ENCODE measurements at regions not wholly inside any gene's neighbourhood (a gene's known extent, or its start where the extent isn't known, plus 50 kb on each side); places are given as distances from the start of the nearest gene placed in this dataset.

DNA sequence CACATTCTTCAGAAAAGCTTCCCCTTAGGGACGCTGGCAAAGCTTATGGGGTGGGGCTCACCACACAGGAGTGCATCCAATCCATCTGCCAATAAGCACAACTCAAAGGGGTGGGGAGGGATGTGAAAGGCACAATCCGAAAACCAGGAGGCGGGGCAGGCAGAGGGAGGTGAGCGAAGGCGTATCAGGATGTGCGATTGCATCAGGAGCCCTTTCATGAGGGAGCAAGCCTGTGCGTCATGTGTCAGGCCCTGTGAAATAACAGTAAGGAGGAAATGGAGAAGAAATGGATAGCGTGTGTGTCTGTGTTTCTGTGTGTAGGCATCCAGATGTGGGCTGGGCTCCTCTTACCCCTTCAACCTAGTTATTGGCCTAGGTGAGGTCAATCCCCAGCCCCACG, 382.4 kb upstream of the CDH4 start:
- no peak for TF ChIP-seq EZH2 (IDR thresholded peaks at IDR 0.05; ENCODE audit: low read length, unreplicated experiment)
- TF ChIP-seq, protein P1, sequence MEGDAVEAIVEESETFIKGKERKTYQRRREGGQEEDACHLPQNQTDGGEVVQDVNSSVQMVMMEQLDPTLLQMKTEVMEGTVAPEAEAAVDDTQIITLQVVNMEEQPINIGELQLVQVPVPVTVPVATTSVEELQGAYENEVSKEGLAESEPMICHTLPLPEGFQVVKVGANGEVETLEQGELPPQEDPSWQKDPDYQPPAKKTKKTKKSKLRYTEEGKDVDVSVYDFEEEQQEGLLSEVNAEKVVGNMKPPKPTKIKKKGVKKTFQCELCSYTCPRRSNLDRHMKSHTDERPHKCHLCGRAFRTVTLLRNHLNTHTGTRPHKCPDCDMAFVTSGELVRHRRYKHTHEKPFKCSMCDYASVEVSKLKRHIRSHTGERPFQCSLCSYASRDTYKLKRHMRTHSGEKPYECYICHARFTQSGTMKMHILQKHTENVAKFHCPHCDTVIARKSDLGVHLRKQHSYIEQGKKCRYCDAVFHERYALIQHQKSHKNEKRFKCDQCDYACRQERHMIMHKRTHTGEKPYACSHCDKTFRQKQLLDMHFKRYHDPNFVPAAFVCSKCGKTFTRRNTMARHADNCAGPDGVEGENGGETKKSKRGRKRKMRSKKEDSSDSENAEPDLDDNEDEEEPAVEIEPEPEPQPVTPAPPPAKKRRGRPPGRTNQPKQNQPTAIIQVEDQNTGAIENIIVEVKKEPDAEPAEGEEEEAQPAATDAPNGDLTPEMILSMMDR (conservative IDR thresholded peaks at IDR 0.05; ENCODE audit: low read depth, low read length), result no peak
- no peak for TF ChIP-seq EZH2phosphoT487 (IDR thresholded peaks at IDR 0.05; ENCODE audit: borderline replicate concordance, low read length)
- Histone ChIP-seq H3K27me3 (ENCODE audit: low read length) (peaks cover 5% of the 10 kb centered on the region; the same call in 1 of the 2 replicates), H3K4me3 (ENCODE audit: low read length) (no peak overlapping the region), H2AFZ (ENCODE audit: low read length) (no peak overlapping the region), H3K9me3 (ENCODE audit: low read length) (0 out of 2 replicates have a peak, but pooled peaks cover 5% of the 10 kb centered on the region), H3K4me2 (ENCODE audit: low read length) (no peak overlapping the region), H4K20me1 (ENCODE audit: low read length) (no peaks in the 10 kb centered on the region), H3K9ac (ENCODE audit: low read length) (no peak overlapping the region), H3K4me1 (ENCODE audit: insufficient read depth, low read length) (no peaks in the 10 kb centered on the region), H3K27ac (ENCODE audit: low read length) (no peak overlapping the region), H3K79me2 (ENCODE audit: low read length) (no peaks in the 10 kb centered on the region), H3F3A (ENCODE audit: low read length, unreplicated experiment) (no peaks in the 10 kb centered on the region), H3K36me3 (ENCODE audit: low read depth, low read length) (no peaks in the 10 kb centered on the region), H3K9me2 (replicated peaks; ENCODE audit: low read length) (no peaks in the 10 kb centered on the region)
- no peak for ATAC-seq
- no TSS peak for BruUV-seq (replicated peaks)
- intact Hi-C loops (cut with micrococcal nuclease), result no loop called here
- CTCF ChIA-PET, result no interaction called here
- DNase-seq, result no peak
- POLR2A ChIA-PET (ENCODE audit: unreplicated experiment), result no interaction called here

DNA sequence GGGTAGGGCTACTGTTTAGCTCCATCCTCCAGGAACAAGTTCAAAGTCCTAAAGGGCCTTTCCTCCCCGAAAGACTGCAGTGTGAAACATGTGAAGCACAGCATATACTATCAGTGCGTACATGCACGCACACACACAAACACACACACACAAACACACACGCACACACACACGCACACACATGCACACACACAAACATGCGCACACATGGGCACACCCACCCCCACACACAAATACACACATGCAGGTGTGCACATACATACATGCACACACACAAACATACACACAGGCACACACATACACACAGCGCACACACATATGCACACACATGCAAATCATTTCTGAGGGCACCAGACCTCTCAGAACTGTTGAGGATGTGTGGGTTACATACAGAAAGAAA, 382.0 kb upstream of the CDH4 start:
- no peak overlapping the region for H3K4me2 ChIP-seq (ENCODE audit: low read length)
- H3K9me2 ChIP-seq (replicated peaks; ENCODE audit: low read length), result no peaks in the 10 kb centered on the region
- no peak for DNase-seq
- H3K36me3 ChIP-seq (ENCODE audit: low read depth, low read length), result no peaks in the 10 kb centered on the region
- ChIA-PET CTCF (no interaction called here), POLR2A (ENCODE audit: unreplicated experiment) (no interaction called here)
- no peaks in the 10 kb centered on the region for H3F3A ChIP-seq (ENCODE audit: low read length, unreplicated experiment)
- BruUV-seq (replicated peaks), result no TSS peak
- no peaks in the 10 kb centered on the region for H3K79me2 ChIP-seq (ENCODE audit: low read length)
- H3K9ac ChIP-seq (ENCODE audit: low read length), result no peak overlapping the region
- intact Hi-C loops (cut with micrococcal nuclease), result no loop called here
- H4K20me1 ChIP-seq (ENCODE audit: low read length), result no peaks in the 10 kb centered on the region
- H3K9me3 ChIP-seq (ENCODE audit: low read length), result 0 out of 2 replicates have a peak, but pooled peaks cover 5% of the 10 kb centered on the region
- H3K4me1 ChIP-seq (ENCODE audit: insufficient read depth, low read length), result no peaks in the 10 kb centered on the region
- ATAC-seq, result no peak
- TF ChIP-seq EZH2phosphoT487 (IDR thresholded peaks at IDR 0.05; ENCODE audit: borderline replicate concordance, low read length) (no peak), EZH2 (IDR thresholded peaks at IDR 0.05; ENCODE audit: low read length, unreplicated experiment) (no peak)
- TF ChIP-seq, protein P1 (conservative IDR thresholded peaks at IDR 0.05; ENCODE audit: low read depth, low read length), result no peak
- no peak overlapping the region for H2AFZ ChIP-seq (ENCODE audit: low read length)
- H3K27me3 ChIP-seq (ENCODE audit: low read length), result peaks cover 5% of the 10 kb centered on the region; the same call in 1 of the 2 replicates
- H3K27ac ChIP-seq (ENCODE audit: low read length), result no peak overlapping the region
- no peak overlapping the region for H3K4me3 ChIP-seq (ENCODE audit: low read length)

DNA sequence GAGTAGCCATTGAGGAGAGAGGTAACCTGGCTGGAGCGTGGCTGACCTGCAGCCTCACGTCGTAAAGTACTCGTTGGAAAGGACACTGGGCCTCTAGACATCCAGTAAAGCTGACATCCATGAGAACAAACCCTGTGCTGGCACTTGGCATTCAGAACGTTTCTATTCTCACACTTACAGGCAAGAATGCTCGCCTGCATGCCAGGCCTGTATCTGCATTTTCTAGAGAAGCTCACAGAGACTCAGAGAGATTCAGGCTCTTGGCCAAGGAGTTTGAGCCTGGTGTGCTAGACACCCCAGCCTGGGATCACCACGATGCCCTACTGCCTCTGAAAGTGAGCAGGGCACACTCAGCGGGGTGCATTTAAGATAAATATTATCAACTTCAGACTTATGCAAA, 379.8 kb upstream of the CDH4 start:
- Histone ChIP-seq H3K27me3 (ENCODE audit: low read length) (peaks cover 5% of the 10 kb centered on the region; the same call in 1 of the 2 replicates), H3K9me2 (replicated peaks; ENCODE audit: low read length) (no peaks in the 10 kb centered on the region), H3K4me3 (ENCODE audit: low read length) (no peak overlapping the region), H3K9ac (ENCODE audit: low read length) (no peak overlapping the region), H3K36me3 (ENCODE audit: low read depth, low read length) (no peaks in the 10 kb centered on the region), H3K27ac (ENCODE audit: low read length) (no peak overlapping the region), H3K9me3 (ENCODE audit: low read length) (0 out of 2 replicates have a peak, but pooled peaks cover 5% of the 10 kb centered on the region), H2AFZ (ENCODE audit: low read length) (no peak overlapping the region), H4K20me1 (ENCODE audit: low read length) (no peaks in the 10 kb centered on the region), H3K4me1 (ENCODE audit: insufficient read depth, low read length) (no peaks in the 10 kb centered on the region), H3K79me2 (ENCODE audit: low read length) (no peaks in the 10 kb centered on the region), H3F3A (ENCODE audit: low read length, unreplicated experiment) (no peaks in the 10 kb centered on the region), H3K4me2 (ENCODE audit: low read length) (no peak overlapping the region)
- BruUV-seq (replicated peaks), result no TSS peak
- TF ChIP-seq EZH2phosphoT487 (IDR thresholded peaks at IDR 0.05; ENCODE audit: borderline replicate concordance, low read length) (no peak), EZH2 (IDR thresholded peaks at IDR 0.05; ENCODE audit: low read length, unreplicated experiment) (no peak)
- TF ChIP-seq, protein P1 (conservative IDR thresholded peaks at IDR 0.05; ENCODE audit: low read depth, low read length), result no peak
- intact Hi-C loops (cut with micrococcal nuclease), result no loop called here
- DNase-seq (no peak), ATAC-seq (no peak)
- ChIA-PET CTCF (no interaction called here), POLR2A (ENCODE audit: unreplicated experiment) (no interaction called here)
